GM21619 (cell line): ENCODE measurements at regions not wholly inside any gene's neighbourhood (a gene's known extent, or its start where the extent isn't known, plus 50 kb on each side); places are given as distances from the start of the nearest gene placed in this dataset.
"Not testable (repeated sequence)": the region's sequence is repeated elsewhere in the genome, so short reads cannot be mapped to it uniquely, and the experiment has no call there.

Experiments used
- ATAC-seq: cut with Tn5 transposase; IDR thresholded peaks from one replicate; pipeline ENCODE4 v1.9.1; 2021; ENCODE audit not compliant: unreplicated experiment

GRCh38 chr11:121907379-121907778, 208.6 kb downstream of the BLID start:
- no peak for ATAC-seq

DNA sequence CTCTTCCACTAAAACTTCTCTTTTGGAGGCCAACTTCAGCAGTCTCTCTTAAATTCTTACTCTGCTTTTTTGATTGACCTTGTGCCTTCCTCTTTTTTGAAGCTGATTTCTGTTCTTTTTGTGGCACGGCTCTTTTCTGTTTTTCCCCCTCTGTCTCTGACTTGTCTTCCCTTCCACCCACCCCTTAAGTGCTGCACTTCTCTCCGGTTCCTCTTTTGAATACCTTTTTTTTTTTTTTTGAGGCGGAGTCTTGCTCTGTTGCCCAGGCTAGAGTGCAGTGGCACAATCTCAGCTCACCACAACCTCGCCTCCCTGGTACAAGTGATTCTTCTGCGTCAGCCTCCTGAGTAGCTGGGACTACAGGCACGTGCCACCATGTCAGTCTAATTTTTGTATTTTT, 211.9 kb downstream of the BLID start:
- ATAC-seq = no peak

GRCh38 chr11:121901886-121902285, 214.1 kb downstream of the BLID start:
- ATAC-seq = no peak

DNA sequence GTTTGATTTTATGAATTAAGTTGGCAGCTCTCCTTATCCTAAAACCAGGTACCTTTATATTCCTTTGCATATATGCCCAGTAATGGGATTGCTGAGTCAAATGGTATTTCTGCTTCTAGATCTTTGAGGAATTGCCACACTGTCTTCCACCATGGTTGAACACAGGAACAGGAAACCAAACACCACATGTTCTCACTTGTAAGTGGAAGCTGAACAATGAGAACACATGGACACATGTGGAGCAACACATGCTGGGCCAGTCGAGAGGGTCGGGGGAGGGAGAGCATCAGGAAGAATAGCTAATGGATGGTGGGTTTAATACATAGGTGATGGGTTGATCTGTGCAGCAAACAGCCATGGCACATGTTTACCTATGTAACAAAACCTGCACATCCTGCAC, 214.6 kb downstream of the BLID start:
- ATAC-seq = not testable (repeated sequence)

DNA sequence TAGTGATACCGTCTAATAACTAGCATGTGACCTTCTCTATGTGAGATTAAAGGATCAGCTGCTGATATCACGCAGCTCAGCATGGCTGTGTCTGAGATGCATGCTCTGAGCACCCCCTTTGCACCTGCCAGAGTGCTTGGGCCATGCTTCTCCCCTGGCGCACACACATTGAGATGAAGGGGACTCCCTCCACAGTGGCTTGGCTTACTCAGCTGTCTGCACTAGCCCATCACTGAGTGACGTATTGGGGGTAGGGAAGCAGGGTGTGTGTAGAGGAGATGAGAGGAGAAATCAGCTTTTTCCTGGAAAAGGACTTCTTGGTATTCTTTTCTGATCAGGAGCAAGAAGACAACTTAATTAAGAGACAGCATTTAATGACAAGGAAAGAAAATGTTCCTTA, 216.5 kb downstream of the BLID start:
- ATAC-seq = no peak

GRCh38 chr11:121898903-121899302, 217.1 kb downstream of the BLID start:
- no peak for ATAC-seq

GRCh38 chr11:121895919-121896318, 220.1 kb downstream of the BLID start:
- ATAC-seq = no peak

DNA sequence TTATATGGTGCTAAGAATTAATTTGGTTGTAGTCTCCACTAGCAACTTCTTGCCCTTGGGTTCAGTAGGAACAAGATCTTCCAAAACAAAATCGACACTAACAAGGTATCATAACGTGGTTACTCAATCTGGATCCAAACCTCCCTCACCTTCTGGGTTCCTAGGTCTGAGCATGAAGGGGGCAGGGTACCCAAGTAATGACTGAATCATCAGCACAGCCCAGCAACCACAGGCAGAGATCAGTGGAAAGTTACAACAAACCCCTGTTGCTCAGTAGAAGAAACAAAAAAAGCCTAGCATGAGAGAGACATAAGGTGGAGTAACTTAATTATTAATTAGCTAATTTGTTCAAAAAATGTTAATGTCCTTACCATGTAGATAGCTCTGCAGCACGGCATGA, 221.4 kb downstream of the BLID start:
- no peak for ATAC-seq

DNA sequence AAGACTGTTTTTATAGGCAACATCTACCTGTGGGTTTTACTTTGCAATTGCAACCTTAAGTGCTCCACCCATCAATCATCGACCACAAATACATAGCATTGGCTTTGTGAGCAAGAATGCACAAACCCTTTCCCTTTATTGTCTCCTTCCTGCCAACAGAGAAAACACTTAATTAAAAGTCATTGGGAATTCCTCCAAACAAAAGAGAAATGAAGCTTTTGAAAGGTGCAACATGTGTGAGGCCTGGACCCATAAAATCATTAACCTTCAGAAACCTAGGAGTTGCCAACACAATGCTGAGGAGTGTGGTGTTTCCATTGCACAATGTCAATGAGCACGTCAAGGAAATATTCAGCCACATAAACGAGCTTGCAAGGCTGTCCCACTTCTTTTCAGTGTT, 223.2 kb downstream of the BLID start:
- no peak for ATAC-seq

GRCh38 chr11:121892131-121892681, 223.8 kb downstream of the BLID start:
- no peak for ATAC-seq

DNA sequence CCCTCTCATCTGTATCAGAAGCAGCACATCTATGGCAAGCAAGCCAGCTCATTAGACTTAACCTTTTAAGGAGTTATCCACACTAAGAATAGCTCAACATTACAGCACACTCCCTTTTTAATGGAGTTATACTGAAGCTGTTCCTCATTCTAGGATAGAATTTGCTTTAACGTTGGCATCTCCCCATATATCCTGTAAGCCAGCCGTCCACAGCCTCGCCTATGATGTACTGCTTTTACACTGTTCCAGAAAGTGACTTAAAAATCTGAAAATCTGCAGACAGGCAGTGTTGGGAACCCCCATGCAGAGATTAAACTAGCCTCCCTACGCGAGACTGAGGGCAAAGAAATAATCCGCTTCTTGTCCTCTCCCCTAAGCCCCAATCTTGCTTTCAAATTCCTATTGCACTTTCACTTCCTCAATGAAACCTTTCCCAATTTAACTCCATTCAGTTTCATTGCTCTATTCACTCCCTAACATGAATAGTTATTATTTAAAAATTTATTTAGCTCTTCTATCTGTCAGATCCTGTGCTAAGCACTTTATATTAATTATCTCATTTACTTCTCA, 225.0 kb downstream of the BLID start:
- no peak for ATAC-seq

- ATAC-seq = no peak
These were observed 225.6 kb downstream of the BLID start for GRCh38 chr11:121890377-121890776.

DNA sequence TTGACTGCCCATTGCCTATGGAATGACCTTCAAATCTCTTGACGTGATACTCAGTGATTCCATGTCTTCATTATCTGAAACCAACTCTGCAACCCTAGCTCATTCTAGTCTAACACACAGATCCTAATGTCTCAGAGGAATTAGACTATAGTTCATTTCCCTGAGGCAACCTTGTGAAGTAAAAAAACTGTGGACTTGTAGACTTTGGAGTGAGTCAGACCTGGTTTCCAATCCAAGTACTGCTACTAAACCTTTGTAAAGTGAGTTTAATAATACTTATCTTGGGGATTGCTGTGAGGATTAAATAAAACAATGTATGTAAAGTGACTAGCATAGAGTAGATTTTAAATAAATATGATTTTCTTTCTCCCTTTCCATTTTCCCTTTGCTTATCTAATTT, 226.1 kb downstream of the BLID start:
- no peak for ATAC-seq

DNA sequence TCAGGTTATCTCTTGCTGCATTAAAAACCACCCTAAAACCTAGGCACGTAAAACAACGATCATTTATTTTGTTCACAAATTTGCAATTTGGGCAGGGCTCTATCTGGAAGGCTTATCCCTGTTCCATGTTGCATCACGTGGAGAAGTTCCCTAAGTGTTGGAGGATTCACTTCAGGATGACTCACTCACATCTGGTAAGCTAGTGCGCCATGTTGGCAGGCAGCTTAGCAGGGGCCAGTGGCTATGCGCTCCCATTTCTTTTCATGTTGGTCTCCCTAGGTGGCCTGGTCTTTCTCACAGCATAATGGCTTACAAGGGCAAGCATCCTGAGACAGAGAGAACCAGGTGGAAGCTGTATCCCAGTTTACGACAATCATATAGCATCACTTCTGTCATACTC, 226.8 kb downstream of the BLID start:
- ATAC-seq = no peak

- no peak for ATAC-seq
These were observed 227.9 kb downstream of the BLID start for GRCh38 chr11:121887976-121888557.

DNA sequence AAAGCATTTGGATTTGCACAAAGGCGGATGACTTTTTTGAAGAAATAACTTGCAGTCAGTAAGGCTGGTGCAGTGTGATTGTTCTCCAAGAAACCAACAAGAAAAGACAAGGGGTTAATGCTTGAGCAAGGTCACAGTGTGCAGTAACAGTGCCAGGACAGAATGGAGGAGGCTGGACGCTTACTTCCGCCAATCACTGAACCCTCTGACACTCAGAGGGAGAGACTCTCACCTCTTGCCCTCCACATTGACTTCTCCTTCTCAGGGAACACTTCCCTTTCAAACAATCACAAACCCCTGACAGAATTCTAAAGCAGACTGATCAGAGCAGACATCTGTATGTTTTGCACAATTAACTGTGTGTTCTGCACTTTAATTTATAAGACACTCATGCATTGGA, 228.4 kb downstream of the BLID start:
- ATAC-seq = no peak

DNA sequence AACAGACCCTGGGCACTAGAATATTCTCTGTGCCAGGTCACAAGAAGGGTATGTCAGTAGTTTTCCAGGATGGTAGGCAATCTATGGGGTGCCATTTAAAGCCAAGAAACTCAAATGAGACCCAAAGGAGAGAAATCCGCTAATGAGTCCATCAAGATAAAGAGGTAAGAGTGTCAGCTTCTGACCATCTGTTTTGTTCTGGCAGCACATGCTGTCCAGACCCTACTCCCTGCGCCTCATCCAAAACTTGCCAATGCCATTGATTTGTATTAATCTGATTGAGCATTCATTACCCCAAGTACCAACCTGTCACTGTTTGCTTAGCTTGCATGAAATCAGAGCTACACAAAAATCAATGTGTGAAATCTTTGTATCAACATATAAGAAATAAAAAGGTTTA, 229.0 kb downstream of the BLID start:
- ATAC-seq = no peak

DNA sequence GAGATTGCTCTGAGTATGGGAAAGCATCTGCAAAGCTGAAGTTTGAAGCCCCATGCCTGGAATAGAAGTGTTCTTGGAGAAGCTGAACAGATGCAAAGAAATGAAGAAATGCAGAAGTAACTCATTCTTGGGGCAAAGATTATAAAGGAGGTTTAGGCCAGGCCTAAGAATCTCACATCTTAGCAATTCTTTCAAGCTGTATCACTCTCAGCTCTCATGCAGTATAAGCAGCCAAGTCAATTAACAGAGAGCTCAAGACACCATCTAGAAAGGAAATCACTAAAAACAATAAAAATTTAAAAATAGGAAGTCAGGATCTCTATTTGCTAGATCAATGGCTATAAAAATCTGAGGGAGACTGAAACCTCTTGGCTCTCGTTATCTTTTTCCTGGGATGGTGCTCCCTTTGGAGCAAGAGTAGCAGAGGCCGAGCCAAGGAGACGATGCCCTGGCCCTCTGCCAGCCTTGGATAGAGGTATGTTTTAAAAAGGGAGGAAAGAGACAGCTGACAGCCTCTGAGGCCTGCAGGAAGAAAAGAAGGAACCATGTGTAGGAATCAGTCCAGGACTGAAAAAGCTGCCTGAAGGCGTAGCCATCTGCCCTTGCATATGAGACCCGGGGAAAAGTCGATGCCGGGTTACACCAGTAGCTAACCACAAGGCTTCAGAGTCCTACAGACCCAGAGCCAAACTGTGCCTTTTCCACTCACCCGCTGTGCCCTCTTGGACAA, 229.8 kb downstream of the BLID start:
- ATAC-seq = no peak

DNA sequence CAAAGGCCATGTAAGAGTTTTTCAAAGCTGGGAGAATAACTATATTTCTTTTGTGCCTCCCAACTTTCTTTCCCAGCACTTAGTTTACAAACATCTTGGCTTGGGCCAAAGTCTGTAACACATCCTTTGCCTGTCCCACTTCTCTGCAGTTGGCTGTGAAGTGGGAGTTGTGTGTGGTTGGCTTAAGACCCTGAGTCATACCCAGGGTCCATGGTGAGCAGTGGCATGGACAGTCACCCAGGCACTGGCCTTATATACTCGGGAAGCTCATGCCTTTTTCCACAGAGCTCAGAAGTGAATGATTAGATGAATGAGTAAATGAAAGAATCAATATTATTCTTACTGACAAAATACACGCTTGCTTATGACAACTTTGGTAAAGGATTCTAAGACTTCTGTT, 231.4 kb downstream of the BLID start:
- ATAC-seq = no peak

DNA sequence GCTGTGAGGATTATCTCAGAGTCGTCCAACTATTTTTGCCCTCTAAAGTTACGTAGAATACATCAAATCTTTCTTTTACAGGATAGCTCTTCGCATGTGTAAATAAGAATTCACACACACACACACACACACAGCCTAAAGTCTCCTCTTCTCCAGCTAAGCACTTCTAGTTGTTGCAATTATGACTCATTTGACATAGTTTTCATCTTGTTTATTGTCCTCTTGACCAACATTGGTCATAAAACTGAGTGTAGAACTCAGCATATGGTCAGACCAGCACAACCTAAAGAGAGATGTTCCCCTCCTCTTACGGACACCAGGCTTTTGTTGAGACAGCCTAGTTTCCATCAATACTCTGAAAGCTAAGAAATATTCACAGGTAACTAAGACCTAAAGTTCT, 234.2 kb downstream of the BLID start:
- no peak for ATAC-seq

DNA sequence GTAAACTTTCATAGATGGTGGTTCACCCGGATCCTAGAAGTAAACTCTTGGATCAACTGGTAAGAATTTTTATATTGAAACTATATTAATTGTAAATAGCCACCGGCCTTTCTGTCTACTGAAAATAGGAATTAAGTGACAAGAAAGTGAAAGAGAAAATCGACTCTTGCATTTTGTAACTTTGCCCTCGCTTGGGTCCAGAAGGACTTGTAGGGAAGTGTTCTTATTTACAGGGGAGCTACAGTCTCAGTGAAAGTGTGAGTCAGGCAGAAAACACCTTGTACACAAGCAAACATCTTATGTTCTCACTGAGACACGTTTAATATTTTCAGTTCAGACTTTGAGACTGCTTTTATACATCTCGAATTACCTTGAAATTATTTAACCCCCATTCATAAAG, 238.9 kb downstream of the BLID start:
- no peak for ATAC-seq

DNA sequence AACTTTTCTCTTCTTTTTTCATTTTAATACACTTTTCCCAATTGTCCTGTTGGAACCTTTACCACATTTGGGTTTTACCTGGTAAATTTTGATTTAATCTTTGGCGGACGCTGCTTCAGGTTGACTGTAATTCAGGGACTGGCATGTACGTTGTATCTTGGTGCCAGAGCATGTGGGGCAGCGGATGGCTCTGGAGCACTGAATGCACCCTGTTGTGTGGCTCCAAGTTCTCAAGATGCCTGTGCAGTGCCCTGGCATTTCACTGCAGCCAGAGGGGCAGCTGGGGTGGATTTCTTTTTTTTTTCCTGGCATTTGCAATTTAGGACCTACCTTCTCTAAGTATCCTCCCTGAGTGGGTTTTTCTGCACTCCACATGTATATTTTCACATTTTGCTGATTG, 242.2 kb downstream of the BLID start:
- no peak for ATAC-seq
